T-cell (primary cell): ENCODE measurements at regions not wholly inside any gene's neighbourhood (a gene's known extent, or its start where the extent isn't known, plus 50 kb on each side); places are given as distances from the start of the nearest gene placed in this dataset.

Experiments
- ATAC-seq, 4 experiments: fragments of 200-7000 bp in 3 of 4; fragments of 150-1000 bp in 1 of 4; cut with Tn5 transposase; replicated peaks in 1 of 4; 1 replicate in 3 of 4; 2 replicates in 1 of 4; pipeline ENCODE4 v1.10.0; 2021; ENCODE audit warnings: moderate library complexity in 3 of 4, mild to moderate bottlenecking in 2 of 4, moderate number of reproducible peaks in 1 of 4
- CTCF ChIA-PET, 2 donors: fragments of 300-600 bp; sonication (Branson Sonifier 250); formaldehyde crosslinking; loops; one replicate each; lab custom pipeline; 2022; ENCODE audit warnings: antibody characterized with exemption in 2 of 2; lab: Charles Lee
- POLR2A ChIA-PET, 2 donors: fragments of 300-600 bp; sonication (Branson Sonifier 250); formaldehyde crosslinking; loops; one replicate each; lab custom pipeline; 2022; ENCODE audit warnings: antibody characterized with exemption in 2 of 2; lab: Charles Lee
- DNase-seq, 35 experiments: peaks; one replicate each; pipeline versions ENCODE4 v3.0.0 to v3.0.0-alpha.2; 2013 to 2023
- H3K27ac ChIP-seq: one replicate; pipeline ENCODE4 v1.5.1; 2013; ENCODE audit warnings: low read length
- H3K27me3 ChIP-seq, 2 experiments: replicated peaks in 1 of 2; 1 replicate in 1 of 2; 2 replicates in 1 of 2; pipeline versions ENCODE4 v1.6.1 to v1.7.0; 2013; ENCODE audit warnings: low read length in 1 of 2, mixed read lengths in 1 of 2; ENCODE audit not compliant: control insufficient read depth in 2 of 2, insufficient read depth in 2 of 2; ENCODE audit errors: extremely low read depth in 1 of 2
- H3K36me3 ChIP-seq, 2 donors: 1 replicate in 1 of 2; 2 replicates in 1 of 2; pipeline versions ENCODE4 v1.6.1 to v1.7.0; 2013; ENCODE audit warnings: low read length in 1 of 2; ENCODE audit not compliant: control insufficient read depth in 2 of 2, insufficient read depth in 1 of 2; ENCODE audit errors: extremely low read depth in 1 of 2
- H3K4me1 ChIP-seq, 2 experiments: 1 replicate in 1 of 2; 2 replicates in 1 of 2; pipeline versions ENCODE4 v1.6.1 to v1.7.0; 2013; ENCODE audit warnings: low read length in 2 of 2, mixed read lengths in 1 of 2; ENCODE audit not compliant: insufficient read depth in 2 of 2, control insufficient read depth in 1 of 2; ENCODE audit errors: extremely low read depth in 1 of 2
- H3K4me3 ChIP-seq, 2 donors: 1 replicate in 1 of 2; 2 replicates in 1 of 2; pipeline versions ENCODE4 v1.5.1 to v1.7.0; 2013; ENCODE audit warnings: mild to moderate bottlenecking in 2 of 2, low read length in 1 of 2, moderate library complexity in 1 of 2; ENCODE audit not compliant: control insufficient read depth in 1 of 2; ENCODE audit errors: extremely low read depth in 1 of 2
- H3K9me3 ChIP-seq: 2 replicates; pipeline ENCODE4 v1.7.0; 2013
- H3K27ac Mint-ChIP-seq, 2 donors: one replicate each; pipeline ENCODE4 v1.8.0; 2020 to 2021; ENCODE audit warnings: mild to moderate bottlenecking in 2 of 2, mixed read lengths in 2 of 2
- H3K27me3 Mint-ChIP-seq, 2 donors: one replicate each; pipeline ENCODE4 v1.8.0; 2021 to 2022; ENCODE audit warnings: mixed read lengths in 2 of 2
- H3K36me3 Mint-ChIP-seq: one replicate; pipeline ENCODE4 v1.8.0; 2021; ENCODE audit warnings: mixed read lengths
- H3K4me1 Mint-ChIP-seq, 3 donors: one replicate each; pipeline ENCODE4 v1.8.0; 2020 to 2022; ENCODE audit warnings: mixed read lengths in 3 of 3, mild to moderate bottlenecking in 1 of 3
- H3K4me3 Mint-ChIP-seq, 3 donors: one replicate each; pipeline ENCODE4 v1.8.0; 2020 to 2022; ENCODE audit warnings: mild to moderate bottlenecking in 3 of 3, mixed read lengths in 3 of 3, moderate library complexity in 3 of 3
- H3K9me3 Mint-ChIP-seq, 3 donors: one replicate each; pipeline ENCODE4 v1.8.0; 2020 to 2022; ENCODE audit warnings: mixed read lengths in 3 of 3
- WGBS: methylation state at CpG from one replicate; pipeline ENCODE4 v1.1.5; 2013; ENCODE audit warnings: missing lambda C conversion rate; ENCODE audit not compliant: insufficient coverage; 5-methylcytosine and 5-hydroxymethylcytosine counted together

DNA sequence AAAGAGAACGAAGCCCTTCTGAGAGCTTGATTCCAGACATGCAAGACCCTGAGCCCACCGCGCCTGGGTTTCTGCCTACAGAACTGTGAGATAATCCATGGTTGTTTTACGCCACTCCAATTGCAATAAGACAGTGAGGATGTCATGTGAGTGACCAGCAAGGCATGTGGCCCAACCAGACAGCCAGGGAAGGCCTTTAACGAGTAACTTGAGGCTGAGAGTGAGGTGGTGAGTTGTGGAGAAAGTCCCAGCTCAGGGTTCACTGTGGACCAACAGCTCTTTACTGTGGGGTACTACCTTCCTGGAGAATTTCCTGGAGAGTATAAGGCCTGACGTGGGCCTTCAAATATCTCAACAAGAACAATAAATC lies 153.9 kb downstream of the ETS2 start:
- Histone ChIP-seq H3K27me3 (peaks cover 0 to 5% of the 10 kb centered on the region in 2 experiments), H3K4me1 (no peaks in the 10 kb centered on the region), H3K36me3 (no peaks in the 10 kb centered on the region), H3K9me3 (no peaks in the 10 kb centered on the region), H3K27ac (no peak overlapping the region), H3K4me3 (no peak overlapping the region)
- H3K4me1 Mint-ChIP-seq = no peaks in the 10 kb centered on the region
- H3K4me3 Mint-ChIP-seq = no peak overlapping the region
- H3K27me3 Mint-ChIP-seq = peaks cover 2 to 4% of the 10 kb centered on the region in 2 donors
- CTCF ChIA-PET = no interaction called here
- ATAC-seq = no peak
- POLR2A ChIA-PET = no interaction called here
- no peaks in the 10 kb centered on the region for H3K36me3 Mint-ChIP-seq
- 87% methylated on average over 6 of the region's 6 CpGs for WGBS
- peaks cover 2 to 4% (median 4%) of the 10 kb centered on the region in 3 donors for H3K9me3 Mint-ChIP-seq
- DNase-seq = no peak
- no peak overlapping the region for H3K27ac Mint-ChIP-seq

GRCh38 chr21:38958940-38959691 lies 153.4 kb downstream of the ETS2 start:
- Mint-ChIP-seq H3K4me1 (no peaks in the 10 kb centered on the region), H3K36me3 (no peaks in the 10 kb centered on the region), H3K27me3 (peaks cover 2 to 4% of the 10 kb centered on the region in 2 donors), H3K9me3 (peaks cover 2 to 4% (median 4%) of the 10 kb centered on the region in 3 donors), H3K4me3 (no peak overlapping the region), H3K27ac (no peak overlapping the region)
- no peak overlapping the region for H3K27ac ChIP-seq
- no peaks in the 10 kb centered on the region for H3K9me3 ChIP-seq
- H3K27me3 ChIP-seq = peaks cover 0 to 5% of the 10 kb centered on the region in 2 experiments
- H3K4me1 ChIP-seq = no peaks in the 10 kb centered on the region
- H3K36me3 ChIP-seq = no peaks in the 10 kb centered on the region
- no peak for DNase-seq
- WGBS = 100% methylated on average over 3 of the region's 4 CpGs
- ATAC-seq = no peak
- CTCF ChIA-PET = no interaction called here
- no peak overlapping the region for H3K4me3 ChIP-seq
- POLR2A ChIA-PET = no interaction called here

DNA sequence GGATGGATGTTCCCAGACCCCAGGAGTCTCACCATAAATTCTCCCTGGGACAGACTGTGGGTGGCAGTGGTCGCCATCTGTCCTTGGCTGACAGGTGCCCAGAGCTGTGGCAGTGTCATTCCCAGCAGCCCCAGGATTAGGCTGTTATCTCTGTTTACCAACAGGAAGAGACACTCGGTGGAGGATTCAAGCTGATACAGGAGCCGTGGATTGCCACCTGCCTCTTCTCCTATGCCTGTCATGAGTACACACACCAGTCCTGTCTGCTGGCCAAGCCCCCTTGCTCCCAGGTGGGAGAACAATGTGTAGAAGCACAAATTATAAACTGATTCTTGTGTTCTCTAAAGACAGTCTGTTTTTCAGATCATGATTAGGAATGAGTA lies 152.6 kb downstream of the ETS2 start:
- H3K27me3 Mint-ChIP-seq = peaks cover 2 to 4% of the 10 kb centered on the region in 2 donors
- WGBS = 89% methylated on average over 1 of the region's 3 CpGs
- peaks cover 0 to 5% of the 10 kb centered on the region in 2 experiments for H3K27me3 ChIP-seq
- DNase-seq (no peak), ATAC-seq (no peak)
- H3K9me3 Mint-ChIP-seq = peaks cover 2 to 4% (median 4%) of the 10 kb centered on the region in 3 donors
- no peaks in the 10 kb centered on the region for H3K36me3 ChIP-seq
- H3K4me1 ChIP-seq = no peaks in the 10 kb centered on the region
- ChIA-PET POLR2A (no interaction called here), CTCF (no interaction called here)
- H3K36me3 Mint-ChIP-seq = no peaks in the 10 kb centered on the region
- no peak overlapping the region for H3K27ac ChIP-seq
- H3K9me3 ChIP-seq = no peaks in the 10 kb centered on the region
- no peak overlapping the region for H3K4me3 ChIP-seq
- no peaks in the 10 kb centered on the region for H3K4me1 Mint-ChIP-seq
- H3K27ac Mint-ChIP-seq = no peak overlapping the region
- H3K4me3 Mint-ChIP-seq = no peak overlapping the region

DNA sequence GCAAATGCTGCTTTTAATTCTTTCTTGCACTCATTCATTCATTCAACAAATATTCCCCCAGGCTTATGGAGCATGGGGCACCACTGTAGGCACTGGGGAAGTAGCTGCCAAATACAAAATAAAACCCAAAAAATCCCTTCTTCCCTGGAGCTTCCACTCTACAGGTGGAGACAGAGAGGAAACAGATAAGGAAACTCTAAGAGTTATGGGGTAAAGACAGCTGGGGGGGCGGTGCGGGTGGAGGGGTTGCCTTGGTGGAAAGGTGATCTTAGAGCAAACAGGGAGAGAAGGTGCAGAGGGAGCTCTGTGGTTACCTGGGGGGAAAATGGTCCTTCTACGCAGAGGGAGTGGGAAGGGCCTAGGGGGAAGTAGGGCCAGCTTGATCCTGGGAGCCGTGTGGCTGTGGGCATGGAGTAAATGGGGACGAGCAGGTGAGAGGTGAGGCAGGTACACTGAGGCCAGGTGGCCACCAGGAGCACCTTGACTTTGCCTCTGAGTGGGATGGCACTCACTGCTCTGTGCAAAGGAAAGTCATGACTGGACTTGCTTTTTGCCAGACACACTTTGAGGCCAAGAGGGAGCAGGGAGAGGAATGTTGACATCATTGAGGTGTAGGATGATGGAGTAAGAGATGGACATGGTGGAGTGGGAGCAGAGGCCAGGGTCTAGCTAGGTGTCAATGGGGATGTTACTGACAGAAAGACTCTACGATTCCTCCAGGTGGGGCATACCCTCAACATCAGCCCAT lies 152.0 kb downstream of the ETS2 start:
- ChIA-PET CTCF (no interaction called here), POLR2A (no interaction called here)
- H3K27ac Mint-ChIP-seq = no peak overlapping the region
- H3K4me1 Mint-ChIP-seq = no peaks in the 10 kb centered on the region
- H3K36me3 ChIP-seq = no peaks in the 10 kb centered on the region
- peaks cover 0 to 7% of the 10 kb centered on the region in 2 experiments for H3K27me3 ChIP-seq
- no peaks in the 10 kb centered on the region for H3K36me3 Mint-ChIP-seq
- no peak for ATAC-seq
- H3K4me3 Mint-ChIP-seq = no peak overlapping the region
- no peaks in the 10 kb centered on the region for H3K4me1 ChIP-seq
- H3K9me3 ChIP-seq = no peaks in the 10 kb centered on the region
- 38% methylated on average over 3 of the region's 6 CpGs for WGBS
- H3K27ac ChIP-seq = no peak overlapping the region
- H3K27me3 Mint-ChIP-seq = peaks cover 3 to 6% of the 10 kb centered on the region in 2 donors
- DNase-seq = no peak
- H3K9me3 Mint-ChIP-seq = peaks cover 1 to 4% (median 2%) of the 10 kb centered on the region in 3 donors
- H3K4me3 ChIP-seq = no peak overlapping the region

DNA sequence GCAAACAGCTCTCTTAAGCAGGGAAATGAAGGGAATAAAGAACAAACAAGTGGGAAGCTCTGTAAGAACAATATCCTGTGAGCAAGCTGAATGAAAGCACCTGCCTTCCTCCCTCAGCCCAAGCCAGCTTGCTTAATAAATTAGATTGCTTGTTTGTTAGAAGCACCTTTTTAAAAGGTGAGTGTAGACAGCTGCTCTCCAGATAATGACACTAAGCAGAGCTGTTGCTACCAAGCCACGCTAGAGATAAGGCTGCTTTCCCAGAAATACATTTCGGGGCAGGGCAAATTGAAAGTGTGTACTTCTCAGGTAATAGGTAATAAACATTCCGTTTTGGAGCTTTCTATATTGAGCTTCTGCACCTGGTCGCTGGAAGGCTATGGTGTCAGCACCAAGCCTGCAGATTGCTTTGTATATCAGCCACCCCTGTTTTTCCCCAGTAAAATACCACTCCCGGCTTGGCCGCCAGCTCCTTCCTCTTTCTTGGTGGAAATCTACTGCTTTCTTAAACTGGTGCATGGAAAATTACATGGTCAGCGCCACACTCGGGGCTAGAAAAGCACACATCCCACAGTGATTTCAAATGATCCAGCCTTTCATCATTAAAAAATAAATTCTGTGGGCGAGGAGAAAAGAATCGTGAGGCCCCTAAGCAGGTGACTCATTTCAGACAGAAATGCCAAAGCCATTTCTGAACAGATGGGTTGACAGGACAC lies 151.3 kb downstream of the ETS2 start:
- Mint-ChIP-seq H3K4me1 (no peaks in the 10 kb centered on the region), H3K9me3 (peaks cover 0 to 2% (median 0%) of the 10 kb centered on the region in 3 donors), H3K4me3 (no peak overlapping the region), H3K27ac (no peak overlapping the region), H3K27me3 (peaks cover 7 to 9% of the 10 kb centered on the region in 2 donors), H3K36me3 (no peaks in the 10 kb centered on the region)
- ChIA-PET POLR2A (no interaction called here), CTCF (no interaction called here)
- ATAC-seq (no peak), DNase-seq (no peak)
- Histone ChIP-seq H3K36me3 (no peaks in the 10 kb centered on the region), H3K9me3 (no peaks in the 10 kb centered on the region), H3K4me3 (no peak overlapping the region), H3K27me3 (peaks cover 0 to 10% of the 10 kb centered on the region in 2 experiments), H3K27ac (no peak overlapping the region), H3K4me1 (no peaks in the 10 kb centered on the region)
- WGBS = 72% methylated on average over 9 of the region's 10 CpGs

- no peak overlapping the region for H3K4me3 Mint-ChIP-seq
- no peaks in the 10 kb centered on the region for H3K9me3 Mint-ChIP-seq
- H3K4me1 Mint-ChIP-seq = no peaks in the 10 kb centered on the region
- H3K36me3 ChIP-seq = no peaks in the 10 kb centered on the region
- no peaks in the 10 kb centered on the region for H3K9me3 ChIP-seq
- no peaks in the 10 kb centered on the region for H3K36me3 Mint-ChIP-seq
- H3K27ac Mint-ChIP-seq = no peak overlapping the region
- no peak overlapping the region for H3K4me3 ChIP-seq
- H3K4me1 ChIP-seq = no peaks in the 10 kb centered on the region
- H3K27ac ChIP-seq = no peak overlapping the region
- DNase-seq (no peak), ATAC-seq (no peak)
- WGBS = 95% methylated on average over 3 of the region's 5 CpGs
- peaks cover 7 to 9% of the 10 kb centered on the region in 2 donors for H3K27me3 Mint-ChIP-seq
- H3K27me3 ChIP-seq = peaks cover 0 to 10% of the 10 kb centered on the region in 2 experiments
- POLR2A ChIA-PET = no interaction called here
- CTCF ChIA-PET = no interaction called here
Observed at GRCh38 chr21:38956521-38956855, 150.8 kb downstream of the ETS2 start.
